ENCODE measurements at regions not wholly inside any gene's neighbourhood (a gene's known extent, or its start where the extent isn't known, plus 50 kb on each side); places are given as distances from the start of the nearest gene placed in this dataset.
"Not testable (repeated sequence)": the region's sequence is repeated elsewhere in the genome, so short reads cannot be mapped to it uniquely, and the experiment has no call there.

DNA sequence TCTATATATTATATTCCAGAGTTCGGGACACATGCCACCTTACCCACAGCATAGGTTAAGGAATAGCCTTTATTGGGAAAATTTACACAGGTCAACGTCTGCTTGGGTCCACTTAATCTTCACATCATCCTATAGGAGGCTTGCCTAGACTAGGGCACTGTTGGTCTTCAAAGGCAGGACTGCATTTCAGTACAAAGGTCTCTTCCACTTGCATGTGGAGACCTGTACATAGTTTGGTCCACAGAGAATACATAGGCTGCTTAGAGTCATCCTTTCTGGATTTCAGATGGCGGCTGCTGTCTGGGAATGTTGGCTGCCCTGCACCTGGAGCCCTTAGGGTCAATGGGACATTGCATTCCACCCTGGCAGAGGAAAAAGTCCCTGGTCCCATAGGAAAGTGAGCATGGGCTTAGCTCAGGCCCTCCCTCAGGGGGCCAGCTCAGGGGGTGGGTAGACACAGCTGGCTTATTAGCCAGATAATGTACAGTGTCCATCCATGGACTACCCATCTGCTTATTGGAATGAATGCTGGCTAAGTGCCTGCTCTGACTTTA, 75.3 kb upstream of the TGFBR2 start:
- Histone ChIP-seq H3K36me3 (ENCODE audit: insufficient read depth, low read length) (no peaks in the 10 kb centered on the region), H3K9ac (ENCODE audit: insufficient read length) (no peak overlapping the region), H3K9me3 (ENCODE audit: low read depth, low read length) (no peaks in the 10 kb centered on the region), H3K27ac (no peak overlapping the region), H3K4me3 (no peak overlapping the region)
- no peak for DNase-seq (ENCODE audit: low read depth, low spot score)
- no peak for TF ChIP-seq FOXP2 (optimal IDR thresholded peaks at IDR 0.05; ENCODE audit: control extremely low read depth, extremely low read length, insufficient read depth)
- no peak for TF ChIP-seq POLR2AphosphoS5 (IDR thresholded peaks at IDR 0.05; ENCODE audit: borderline replicate concordance, low read depth, low read length)
- TF ChIP-seq EZH2 (IDR thresholded peaks at IDR 0.05), result no peak

DNA sequence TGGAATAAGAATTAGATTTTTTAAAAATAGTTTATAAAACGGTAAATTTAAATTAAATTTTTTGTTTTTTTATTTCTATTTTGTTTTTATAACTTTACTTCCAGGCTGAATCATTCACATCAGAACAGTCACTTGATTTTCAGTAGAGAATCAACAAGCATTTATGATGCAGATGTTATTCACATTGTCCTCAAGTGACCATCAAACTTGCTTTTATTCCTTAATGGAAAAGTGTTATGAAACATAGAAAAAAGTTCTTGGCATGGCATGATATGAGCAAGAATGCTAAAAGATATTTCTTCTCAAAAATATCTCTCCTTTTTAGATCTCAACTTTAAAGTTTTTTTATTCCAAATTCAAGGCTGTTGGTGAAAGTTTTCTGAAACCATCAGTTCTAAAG, 70.9 kb upstream of the TGFBR2 start:
- no peak for DNase-seq (ENCODE audit: low read depth, low spot score)
- Histone ChIP-seq H3K36me3 (ENCODE audit: insufficient read depth, low read length) (no peaks in the 10 kb centered on the region), H3K27ac (no peak overlapping the region), H3K9me3 (ENCODE audit: low read depth, low read length) (no peaks in the 10 kb centered on the region), H3K9ac (ENCODE audit: insufficient read length) (no peak overlapping the region), H3K4me3 (no peak overlapping the region)
- TF ChIP-seq FOXP2 (optimal IDR thresholded peaks at IDR 0.05; ENCODE audit: control extremely low read depth, extremely low read length, insufficient read depth) (no peak), EZH2 (IDR thresholded peaks at IDR 0.05) (no peak), POLR2AphosphoS5 (IDR thresholded peaks at IDR 0.05; ENCODE audit: borderline replicate concordance, low read depth, low read length) (no peak)

- H3K27ac ChIP-seq, result no peak overlapping the region
- H3K4me3 ChIP-seq, result no peak overlapping the region
- no peak for TF ChIP-seq FOXP2 (optimal IDR thresholded peaks at IDR 0.05; ENCODE audit: control extremely low read depth, extremely low read length, insufficient read depth)
- no peak for TF ChIP-seq EZH2 (IDR thresholded peaks at IDR 0.05)
- TF ChIP-seq POLR2AphosphoS5 (IDR thresholded peaks at IDR 0.05; ENCODE audit: borderline replicate concordance, low read depth, low read length), result no peak
- no peaks in the 10 kb centered on the region for H3K9me3 ChIP-seq (ENCODE audit: low read depth, low read length)
- H3K36me3 ChIP-seq (ENCODE audit: insufficient read depth, low read length), result no peaks in the 10 kb centered on the region
- DNase-seq (ENCODE audit: low read depth, low spot score), result no peak
- no peak overlapping the region for H3K9ac ChIP-seq (ENCODE audit: insufficient read length)
These were observed 67.6 kb upstream of the TGFBR2 start for GRCh38 chr3:30538791-30539190.

- no peak overlapping the region for H3K9ac ChIP-seq (ENCODE audit: insufficient read length)
These were observed 67.2 kb upstream of the TGFBR2 start for GRCh38 chr3:30539206-30539605.

DNA sequence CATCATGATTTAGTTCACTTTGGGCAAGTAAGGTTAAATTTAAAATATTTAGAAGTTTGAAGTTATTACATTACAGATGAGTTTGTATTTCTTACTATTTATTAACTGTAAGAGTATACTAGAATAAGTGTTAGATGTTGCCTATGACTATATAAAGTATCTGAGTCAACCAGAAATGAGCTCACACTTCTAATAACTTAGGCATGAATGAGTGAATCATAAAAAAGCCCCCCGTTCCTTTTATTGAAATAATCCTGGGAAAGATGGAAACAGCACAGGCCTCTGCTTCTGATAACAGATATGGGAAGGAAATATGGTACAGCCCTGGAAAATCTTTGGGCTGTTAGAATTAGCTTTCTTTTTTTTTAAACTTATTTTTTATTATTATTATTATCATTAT, 66.6 kb upstream of the TGFBR2 start:
- TF ChIP-seq POLR2AphosphoS5 (IDR thresholded peaks at IDR 0.05; ENCODE audit: borderline replicate concordance, low read depth, low read length), result no peak
- TF ChIP-seq FOXP2 (optimal IDR thresholded peaks at IDR 0.05; ENCODE audit: control extremely low read depth, extremely low read length, insufficient read depth), result no peak
- no peak for TF ChIP-seq EZH2 (IDR thresholded peaks at IDR 0.05)
- DNase-seq (ENCODE audit: low read depth, low spot score), result no peak
- Histone ChIP-seq H3K4me3 (no peak overlapping the region), H3K9me3 (ENCODE audit: low read depth, low read length) (no peaks in the 10 kb centered on the region), H3K36me3 (ENCODE audit: insufficient read depth, low read length) (no peaks in the 10 kb centered on the region), H3K27ac (no peak overlapping the region), H3K9ac (ENCODE audit: insufficient read length) (no peak overlapping the region)

More at GRCh38 chr3:30539206-30539605, 67.2 kb upstream of the TGFBR2 start:
- Histone ChIP-seq H3K36me3 (ENCODE audit: insufficient read depth, low read length) (no peaks in the 10 kb centered on the region), H3K27ac (no peak overlapping the region), H3K4me3 (no peak overlapping the region), H3K9me3 (ENCODE audit: low read depth, low read length) (no peaks in the 10 kb centered on the region)
- TF ChIP-seq POLR2AphosphoS5 (IDR thresholded peaks at IDR 0.05; ENCODE audit: borderline replicate concordance, low read depth, low read length), result no peak
- no peak for TF ChIP-seq EZH2 (IDR thresholded peaks at IDR 0.05)
- TF ChIP-seq FOXP2 (optimal IDR thresholded peaks at IDR 0.05; ENCODE audit: control extremely low read depth, extremely low read length, insufficient read depth), result no peak
- DNase-seq (ENCODE audit: low read depth, low spot score), result no peak

GRCh38 chr3:30541156-30541555, 65.2 kb upstream of the TGFBR2 start:
- not testable (repeated sequence) for H3K9ac ChIP-seq (ENCODE audit: insufficient read length); H3K27ac ChIP-seq

GRCh38 chr3:30542897-30543296, 63.5 kb upstream of the TGFBR2 start:
- Histone ChIP-seq H3K9me3 (ENCODE audit: low read depth, low read length) (no peaks in the 10 kb centered on the region), H3K4me3 (no peak overlapping the region), H3K36me3 (ENCODE audit: insufficient read depth, low read length) (no peaks in the 10 kb centered on the region), H3K27ac (no peak overlapping the region), H3K9ac (ENCODE audit: insufficient read length) (no peak overlapping the region)
- TF ChIP-seq EZH2 (IDR thresholded peaks at IDR 0.05) (no peak), POLR2AphosphoS5 (IDR thresholded peaks at IDR 0.05; ENCODE audit: borderline replicate concordance, low read depth, low read length) (no peak), FOXP2 (optimal IDR thresholded peaks at IDR 0.05; ENCODE audit: control extremely low read depth, extremely low read length, insufficient read depth) (no peak)
- DNase-seq (ENCODE audit: low read depth, low spot score), result no peak

More at GRCh38 chr3:30541156-30541555, 65.2 kb upstream of the TGFBR2 start:
- H3K9me3 ChIP-seq (ENCODE audit: low read depth, low read length); DNase-seq (ENCODE audit: low read depth, low spot score); H3K36me3 ChIP-seq (ENCODE audit: insufficient read depth, low read length); H3K4me3 ChIP-seq: not testable (repeated sequence)

GRCh38 chr3:30544812-30545211, 61.6 kb upstream of the TGFBR2 start:
- TF ChIP-seq EZH2 (IDR thresholded peaks at IDR 0.05), result no peak
- TF ChIP-seq POLR2AphosphoS5 (IDR thresholded peaks at IDR 0.05; ENCODE audit: borderline replicate concordance, low read depth, low read length), result no peak
- no peak for TF ChIP-seq FOXP2 (optimal IDR thresholded peaks at IDR 0.05; ENCODE audit: control extremely low read depth, extremely low read length, insufficient read depth)
- Histone ChIP-seq H3K4me3 (no peak overlapping the region), H3K36me3 (ENCODE audit: insufficient read depth, low read length) (no peaks in the 10 kb centered on the region), H3K27ac (no peak overlapping the region), H3K9me3 (ENCODE audit: low read depth, low read length) (no peaks in the 10 kb centered on the region), H3K9ac (ENCODE audit: insufficient read length) (no peak overlapping the region)
- no peak for DNase-seq (ENCODE audit: low read depth, low spot score)

DNA sequence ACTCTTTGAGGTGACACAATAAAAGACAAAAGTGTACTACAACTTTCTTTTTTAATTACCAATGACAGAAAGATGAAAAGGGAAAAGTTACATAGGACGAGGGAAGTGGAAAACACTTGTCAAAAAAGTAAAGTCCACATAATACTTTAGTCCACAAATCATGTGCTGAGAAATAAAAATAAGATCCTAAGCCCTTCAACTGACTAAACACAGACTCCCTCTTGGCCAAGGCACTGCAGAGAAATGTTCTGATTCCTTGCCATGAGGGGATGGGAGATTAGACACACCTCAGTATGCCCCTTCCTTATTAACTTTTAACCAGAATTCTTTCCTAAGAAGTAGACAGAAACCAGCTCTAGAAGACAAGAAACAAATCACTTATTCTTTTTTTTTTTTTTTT, 59.5 kb upstream of the TGFBR2 start:
- no peak overlapping the region for H3K27ac ChIP-seq
- H3K9ac ChIP-seq (ENCODE audit: insufficient read length), result no peak overlapping the region
- H3K36me3 ChIP-seq (ENCODE audit: insufficient read depth, low read length), result no peaks in the 10 kb centered on the region
- TF ChIP-seq EZH2 (IDR thresholded peaks at IDR 0.05) (no peak), POLR2AphosphoS5 (IDR thresholded peaks at IDR 0.05; ENCODE audit: borderline replicate concordance, low read depth, low read length) (no peak)
- no peaks in the 10 kb centered on the region for H3K9me3 ChIP-seq (ENCODE audit: low read depth, low read length)
- DNase-seq (ENCODE audit: low read depth, low spot score), result no peak
- no peak overlapping the region for H3K4me3 ChIP-seq
